DND-41 (cell line): ENCODE measurements at regions not wholly inside any gene's neighbourhood (a gene's known extent, or its start where the extent isn't known, plus 50 kb on each side); places are given as distances from the start of the nearest gene placed in this dataset.

Source experiments
- ATAC-seq: fragments of 200-7000 bp; cut with Tn5 transposase; 3 replicates; pipeline ENCODE4 v1.9.1; 2021; ENCODE audit warnings: low read depth; ENCODE audit not compliant: insufficient read depth
- DNase-seq: peaks from one replicate; pipeline ENCODE4 v3.0.0-alpha.2; 2020
- H2AFZ ChIP-seq: 2 replicates; pipeline ENCODE4 v1.6.0; 2012; ENCODE audit warnings: low read depth, low read length
- H3K27ac ChIP-seq: 2 replicates; pipeline ENCODE4 v1.5.1; 2012; ENCODE audit warnings: low read length, inconsistent platforms
- H3K27me3 ChIP-seq: fragments of 200-600 bp; sonication (generic); 2 replicates; pipeline ENCODE4 v1.6.0; 2012; ENCODE audit warnings: low read length, mild to moderate bottlenecking, inconsistent platforms; ENCODE audit not compliant: insufficient read depth, poor library complexity
- H3K36me3 ChIP-seq: 2 replicates; pipeline ENCODE4 v1.5.1; 2012; ENCODE audit warnings: low read length, inconsistent platforms; ENCODE audit not compliant: insufficient read depth
- H3K4me1 ChIP-seq: 2 replicates; pipeline ENCODE4 v1.5.1; 2012; ENCODE audit warnings: mild to moderate bottlenecking, low read length; ENCODE audit not compliant: insufficient read depth
- H3K4me2 ChIP-seq: 2 replicates; pipeline ENCODE4 v1.6.0; 2012; ENCODE audit warnings: mild to moderate bottlenecking, moderate library complexity, low read length, inconsistent platforms; ENCODE audit not compliant: insufficient read depth
- H3K4me3 ChIP-seq, 2 experiments: fragments of 200-600 bp in 1 of 2; shearing (Covaris generic) in 1 of 2; 2 replicates each; pipeline ENCODE4 v1.5.1; 2012 to 2016; ENCODE audit warnings: inconsistent platforms in 2 of 2, low read length in 2 of 2, mild to moderate bottlenecking in 2 of 2, low read depth in 1 of 2, moderate library complexity in 1 of 2
- H3K79me2 ChIP-seq: 2 replicates; pipeline ENCODE4 v1.6.0; 2012; ENCODE audit warnings: low read length, inconsistent platforms; ENCODE audit not compliant: insufficient read depth
- H3K9ac ChIP-seq: 2 replicates; pipeline ENCODE4 v1.6.0; 2012; ENCODE audit warnings: low read depth, mild to moderate bottlenecking, inconsistent platforms, low read length, moderate library complexity
- H3K9me3 ChIP-seq: 2 replicates; pipeline ENCODE4 v1.5.1; 2012; ENCODE audit warnings: low read length, moderate library complexity, mild to moderate bottlenecking, inconsistent platforms; ENCODE audit not compliant: insufficient read depth, severe bottlenecking
- H4K20me1 ChIP-seq: 2 replicates; pipeline ENCODE4 v1.6.0; 2012; ENCODE audit warnings: low read length; ENCODE audit not compliant: insufficient read depth
- CTCF ChIP-seq: IDR thresholded peaks from 2 replicates; pipeline ENCODE4 v1.5.1; 2012; ENCODE audit warnings: borderline replicate concordance, low read length, moderate library complexity, mild to moderate bottlenecking; ENCODE audit not compliant: poor library complexity, severe bottlenecking; ENCODE audit errors: extremely low read depth
- EZH2 ChIP-seq: IDR thresholded peaks from 3 replicates; pipeline ENCODE4 v1.6.1; 2012; ENCODE audit warnings: borderline replicate concordance, low read depth, mild to moderate bottlenecking, moderate library complexity, low read length, inconsistent platforms; ENCODE audit not compliant: severe bottlenecking

GRCh38 chr6:139497345-139497961 lies 123.0 kb upstream of the CITED2 start:
- TF ChIP-seq EZH2 = no peak
- TF ChIP-seq CTCF = no peak
- ATAC-seq = no peak
- no peak overlapping the region for H3K9ac ChIP-seq

GRCh38 chr6:139496654-139497344 lies 122.4 kb upstream of the CITED2 start:
- TF ChIP-seq CTCF = no peak
- no peak for TF ChIP-seq EZH2
- H3K36me3 ChIP-seq = no peaks in the 10 kb centered on the region
- H3K79me2 ChIP-seq = no peaks in the 10 kb centered on the region
- ATAC-seq (no peak), DNase-seq (no peak)
- H3K27me3 ChIP-seq = no peaks in the 10 kb centered on the region
- no peaks in the 10 kb centered on the region for H3K4me1 ChIP-seq
- H4K20me1 ChIP-seq = no peaks in the 10 kb centered on the region
- H3K27ac ChIP-seq = no peak overlapping the region
- H3K9me3 ChIP-seq = no peaks in the 10 kb centered on the region
- no peak overlapping the region for H3K4me3 ChIP-seq
- H2AFZ ChIP-seq = no peak overlapping the region
- H3K9ac ChIP-seq = no peak overlapping the region
- no peak overlapping the region for H3K4me2 ChIP-seq

More at GRCh38 chr6:139497345-139497961, 123.0 kb upstream of the CITED2 start:
- Histone ChIP-seq H3K9me3 (no peaks in the 10 kb centered on the region), H3K4me2 (no peak overlapping the region), H3K79me2 (no peaks in the 10 kb centered on the region), H2AFZ (no peak overlapping the region), H3K4me3 (no peak overlapping the region), H3K36me3 (no peaks in the 10 kb centered on the region), H3K27ac (no peak overlapping the region), H3K27me3 (no peaks in the 10 kb centered on the region), H3K4me1 (no peaks in the 10 kb centered on the region), H4K20me1 (no peaks in the 10 kb centered on the region)
- DNase-seq = no peak

- Histone ChIP-seq H4K20me1 (no peaks in the 10 kb centered on the region), H2AFZ (no peak overlapping the region), H3K36me3 (no peaks in the 10 kb centered on the region), H3K79me2 (no peaks in the 10 kb centered on the region), H3K4me2 (no peak overlapping the region), H3K4me3 (no peak overlapping the region), H3K9me3 (no peaks in the 10 kb centered on the region), H3K27me3 (no peaks in the 10 kb centered on the region), H3K9ac (no peak overlapping the region), H3K27ac (no peak overlapping the region), H3K4me1 (no peaks in the 10 kb centered on the region)
- no peak for DNase-seq
- TF ChIP-seq EZH2 = no peak
- no peak for TF ChIP-seq CTCF
- no peak for ATAC-seq
Observed at GRCh38 chr6:139494376-139494990, 120.0 kb upstream of the CITED2 start.
